Neural progenitor cell (in vitro differentiated cells): ENCODE measurements at regions not wholly inside any gene's neighbourhood (a gene's known extent, or its start where the extent isn't known, plus 50 kb on each side); places are given as distances from the start of the nearest gene placed in this dataset.

ENCODE experiments used
- EZH2 ChIP-seq: fragments of 200-600 bp; sonication (generic); IDR thresholded peaks from 2 replicates; pipeline ENCODE4 v1.6.1; 2017; ENCODE audit warnings: antibody characterized with exemption, mild to moderate bottlenecking, moderate library complexity
- TF ChIP-seq, protein P1 (sequence below): fragments of 200-600 bp; sonication (generic); IDR thresholded peaks from 2 replicates; pipeline ENCODE4 v1.5.1; 2017; ENCODE audit warnings: antibody characterized with exemption, mild to moderate bottlenecking

DNA sequence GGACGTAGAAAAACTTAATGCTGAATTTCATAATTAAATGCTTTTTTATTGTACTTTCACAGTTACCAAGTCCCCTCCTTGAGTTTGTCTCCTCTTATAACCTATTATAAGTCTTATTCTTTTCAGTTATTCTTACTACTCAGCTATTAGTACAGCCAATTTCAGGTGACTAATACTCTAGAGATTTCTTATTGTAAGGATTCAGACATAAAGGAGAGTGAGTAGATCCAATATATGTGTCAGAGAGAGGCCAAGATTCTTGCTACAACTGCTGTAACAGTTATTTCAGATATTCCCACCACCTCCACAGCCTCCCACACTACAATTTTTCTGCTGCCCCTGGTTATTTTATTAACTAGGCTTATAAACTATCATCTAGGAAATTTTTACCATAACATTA is 274.5 kb downstream of the GPAT3 start:
- TF ChIP-seq, protein P1, sequence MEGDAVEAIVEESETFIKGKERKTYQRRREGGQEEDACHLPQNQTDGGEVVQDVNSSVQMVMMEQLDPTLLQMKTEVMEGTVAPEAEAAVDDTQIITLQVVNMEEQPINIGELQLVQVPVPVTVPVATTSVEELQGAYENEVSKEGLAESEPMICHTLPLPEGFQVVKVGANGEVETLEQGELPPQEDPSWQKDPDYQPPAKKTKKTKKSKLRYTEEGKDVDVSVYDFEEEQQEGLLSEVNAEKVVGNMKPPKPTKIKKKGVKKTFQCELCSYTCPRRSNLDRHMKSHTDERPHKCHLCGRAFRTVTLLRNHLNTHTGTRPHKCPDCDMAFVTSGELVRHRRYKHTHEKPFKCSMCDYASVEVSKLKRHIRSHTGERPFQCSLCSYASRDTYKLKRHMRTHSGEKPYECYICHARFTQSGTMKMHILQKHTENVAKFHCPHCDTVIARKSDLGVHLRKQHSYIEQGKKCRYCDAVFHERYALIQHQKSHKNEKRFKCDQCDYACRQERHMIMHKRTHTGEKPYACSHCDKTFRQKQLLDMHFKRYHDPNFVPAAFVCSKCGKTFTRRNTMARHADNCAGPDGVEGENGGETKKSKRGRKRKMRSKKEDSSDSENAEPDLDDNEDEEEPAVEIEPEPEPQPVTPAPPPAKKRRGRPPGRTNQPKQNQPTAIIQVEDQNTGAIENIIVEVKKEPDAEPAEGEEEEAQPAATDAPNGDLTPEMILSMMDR: no peak
- TF ChIP-seq EZH2: no peak
